ENCODE measurements at regions not wholly inside any gene's neighbourhood (a gene's known extent, or its start where the extent isn't known, plus 50 kb on each side); places are given as distances from the start of the nearest gene placed in this dataset.

DNA sequence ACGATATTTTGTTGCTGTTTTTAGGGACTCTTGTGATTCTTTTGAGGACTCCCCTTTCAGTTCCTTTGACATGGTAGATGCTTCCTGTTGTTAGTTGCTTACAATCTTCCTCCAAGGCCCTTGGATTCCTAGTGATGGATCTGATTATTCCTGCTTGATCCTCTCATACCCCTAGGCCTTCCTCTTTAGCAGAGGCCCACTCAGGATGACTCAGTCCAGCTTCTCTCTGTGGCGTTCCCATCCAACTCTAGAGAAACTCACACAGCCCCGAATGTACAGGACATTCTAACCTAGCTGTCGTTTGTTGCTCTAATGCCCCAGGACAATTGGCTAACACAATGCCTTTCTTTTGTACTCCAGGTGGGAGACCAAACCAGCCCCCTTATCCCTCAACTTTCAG is 191.4 kb downstream of the POSTN start:
- H4K20me1 ChIP-seq (ENCODE audit: control insufficient read depth, insufficient read depth, low read depth, low read length), result no peaks in the 10 kb centered on the region
- no peak overlapping the region for H3K4me3 ChIP-seq (ENCODE audit: low read length)
- 0 out of 2 replicates have a peak, but pooled peaks cover 2% of the 10 kb centered on the region for H3K9me2 ChIP-seq (replicated peaks; ENCODE audit: control insufficient read depth, low read length)
- no peaks in the 10 kb centered on the region for H3F3A ChIP-seq (ENCODE audit: control insufficient read depth, insufficient read depth)
- H3K4me1 ChIP-seq (ENCODE audit: control insufficient read depth, low read length), result no peaks in the 10 kb centered on the region
- H3K27me3 ChIP-seq (ENCODE audit: control insufficient read depth, low read length), result no peaks in the 10 kb centered on the region
- H3K9me3 ChIP-seq (ENCODE audit: control insufficient read depth, insufficient read depth, low read length), result no peaks in the 10 kb centered on the region
- no peak overlapping the region for H3K27ac ChIP-seq (ENCODE audit: low read depth, low read length)
- no peak overlapping the region for H3K4me2 ChIP-seq (ENCODE audit: low read length)
- TF ChIP-seq, protein P1, sequence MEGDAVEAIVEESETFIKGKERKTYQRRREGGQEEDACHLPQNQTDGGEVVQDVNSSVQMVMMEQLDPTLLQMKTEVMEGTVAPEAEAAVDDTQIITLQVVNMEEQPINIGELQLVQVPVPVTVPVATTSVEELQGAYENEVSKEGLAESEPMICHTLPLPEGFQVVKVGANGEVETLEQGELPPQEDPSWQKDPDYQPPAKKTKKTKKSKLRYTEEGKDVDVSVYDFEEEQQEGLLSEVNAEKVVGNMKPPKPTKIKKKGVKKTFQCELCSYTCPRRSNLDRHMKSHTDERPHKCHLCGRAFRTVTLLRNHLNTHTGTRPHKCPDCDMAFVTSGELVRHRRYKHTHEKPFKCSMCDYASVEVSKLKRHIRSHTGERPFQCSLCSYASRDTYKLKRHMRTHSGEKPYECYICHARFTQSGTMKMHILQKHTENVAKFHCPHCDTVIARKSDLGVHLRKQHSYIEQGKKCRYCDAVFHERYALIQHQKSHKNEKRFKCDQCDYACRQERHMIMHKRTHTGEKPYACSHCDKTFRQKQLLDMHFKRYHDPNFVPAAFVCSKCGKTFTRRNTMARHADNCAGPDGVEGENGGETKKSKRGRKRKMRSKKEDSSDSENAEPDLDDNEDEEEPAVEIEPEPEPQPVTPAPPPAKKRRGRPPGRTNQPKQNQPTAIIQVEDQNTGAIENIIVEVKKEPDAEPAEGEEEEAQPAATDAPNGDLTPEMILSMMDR (IDR thresholded peaks at IDR 0.05; ENCODE audit: low read depth, low read length, poor library complexity, severe bottlenecking), result no peak
- no peak for TF ChIP-seq EZH2phosphoT487 (IDR thresholded peaks at IDR 0.05; ENCODE audit: borderline replicate concordance, low read length)
- no peaks in the 10 kb centered on the region for H3K79me2 ChIP-seq (ENCODE audit: control insufficient read depth, low read length)
- H3K36me3 ChIP-seq (ENCODE audit: control insufficient read depth, low read length), result no peaks in the 10 kb centered on the region

DNA sequence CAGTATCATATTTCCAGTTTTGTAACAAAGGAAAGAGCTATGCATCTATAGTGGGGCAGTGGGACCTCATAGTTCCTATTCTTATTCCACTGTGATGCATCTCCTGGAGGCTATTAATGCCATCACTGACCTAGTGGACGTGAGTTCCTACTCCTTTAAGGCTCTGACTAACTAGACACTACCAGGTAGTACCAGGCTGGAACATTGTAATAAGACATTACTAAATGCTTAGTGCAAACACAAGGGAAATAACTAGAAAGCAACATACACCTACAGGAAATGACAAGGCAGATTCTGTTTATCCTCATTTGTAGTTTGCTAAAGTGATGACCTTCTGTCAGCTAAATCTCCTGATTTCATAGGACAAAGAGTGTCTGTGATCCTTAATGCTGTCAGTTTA is 192.5 kb downstream of the POSTN start:
- Histone ChIP-seq H3F3A (ENCODE audit: control insufficient read depth, insufficient read depth) (no peaks in the 10 kb centered on the region), H3K4me3 (ENCODE audit: low read length) (no peak overlapping the region), H3K27me3 (ENCODE audit: control insufficient read depth, low read length) (no peaks in the 10 kb centered on the region), H3K9me3 (ENCODE audit: control insufficient read depth, insufficient read depth, low read length) (no peaks in the 10 kb centered on the region), H3K36me3 (ENCODE audit: control insufficient read depth, low read length) (no peaks in the 10 kb centered on the region), H3K4me2 (ENCODE audit: low read length) (no peak overlapping the region), H3K4me1 (ENCODE audit: control insufficient read depth, low read length) (no peaks in the 10 kb centered on the region), H3K9me2 (replicated peaks; ENCODE audit: control insufficient read depth, low read length) (0 out of 2 replicates have a peak, but pooled peaks cover 2% of the 10 kb centered on the region), H3K27ac (ENCODE audit: low read depth, low read length) (no peak overlapping the region), H3K79me2 (ENCODE audit: control insufficient read depth, low read length) (no peaks in the 10 kb centered on the region), H4K20me1 (ENCODE audit: control insufficient read depth, insufficient read depth, low read depth, low read length) (no peaks in the 10 kb centered on the region)
- TF ChIP-seq, protein P1 (IDR thresholded peaks at IDR 0.05; ENCODE audit: low read depth, low read length, poor library complexity, severe bottlenecking), result no peak
- no peak for TF ChIP-seq EZH2phosphoT487 (IDR thresholded peaks at IDR 0.05; ENCODE audit: borderline replicate concordance, low read length)

DNA sequence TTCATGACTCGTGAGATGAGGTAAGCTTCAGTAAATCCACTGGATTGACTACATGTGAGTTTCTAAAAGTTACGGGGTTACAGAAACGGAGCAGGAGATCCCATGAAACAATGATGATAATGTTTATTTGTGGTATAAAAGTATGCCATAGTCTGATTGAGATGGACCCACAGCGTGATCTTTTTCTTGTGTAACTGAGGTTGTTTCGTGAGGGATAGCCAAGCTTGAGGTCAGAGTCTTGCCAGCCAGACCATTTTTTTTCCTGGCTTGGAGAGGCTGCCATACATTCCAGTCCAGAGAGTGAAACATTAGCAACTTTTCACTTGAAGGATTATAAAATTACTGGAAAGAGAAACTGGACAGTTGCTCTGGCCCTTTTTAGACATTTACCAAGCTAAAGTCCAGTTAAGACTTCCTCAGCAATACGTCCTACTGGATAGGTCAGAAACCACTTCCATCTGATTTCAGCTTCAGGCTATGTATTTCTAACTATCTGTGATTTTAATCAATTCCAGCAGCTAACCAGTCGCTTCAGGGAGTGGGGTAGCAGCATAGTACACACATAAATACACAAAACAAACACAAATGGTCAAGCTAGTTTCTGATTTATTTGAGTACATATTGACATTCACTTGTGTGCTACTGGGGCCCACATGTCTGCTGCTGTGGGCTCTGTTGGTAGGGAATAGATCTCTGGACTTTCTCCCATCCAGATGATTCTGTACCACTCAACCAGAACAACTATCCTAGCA is 194.6 kb downstream of the POSTN start:
- Histone ChIP-seq H3K9me2 (replicated peaks; ENCODE audit: control insufficient read depth, low read length) (0 out of 2 replicates have a peak, but pooled peaks cover 2% of the 10 kb centered on the region), H3K4me3 (ENCODE audit: low read length) (no peak overlapping the region), H3K4me2 (ENCODE audit: low read length) (no peak overlapping the region), H3K9me3 (ENCODE audit: control insufficient read depth, insufficient read depth, low read length) (no peaks in the 10 kb centered on the region), H3K27ac (ENCODE audit: low read depth, low read length) (no peak overlapping the region), H3K79me2 (ENCODE audit: control insufficient read depth, low read length) (no peaks in the 10 kb centered on the region), H3K4me1 (ENCODE audit: control insufficient read depth, low read length) (no peaks in the 10 kb centered on the region), H3K36me3 (ENCODE audit: control insufficient read depth, low read length) (no peaks in the 10 kb centered on the region), H4K20me1 (ENCODE audit: control insufficient read depth, insufficient read depth, low read depth, low read length) (no peaks in the 10 kb centered on the region), H3K27me3 (ENCODE audit: control insufficient read depth, low read length) (no peaks in the 10 kb centered on the region), H3F3A (ENCODE audit: control insufficient read depth, insufficient read depth) (no peaks in the 10 kb centered on the region)
- TF ChIP-seq EZH2phosphoT487 (IDR thresholded peaks at IDR 0.05; ENCODE audit: borderline replicate concordance, low read length), result no peak
- TF ChIP-seq, protein P1 (IDR thresholded peaks at IDR 0.05; ENCODE audit: low read depth, low read length, poor library complexity, severe bottlenecking), result no peak

All from DOHH2 (cell line).